ENCODE measurements at regions not wholly inside any gene's neighbourhood (a gene's known extent, or its start where the extent isn't known, plus 50 kb on each side); places are given as distances from the start of the nearest gene placed in this dataset.
"Not testable (repeated sequence)": the region's sequence is repeated elsewhere in the genome, so short reads cannot be mapped to it uniquely, and the experiment has no call there.

GRCh38 chr5:87115839-87116364 is 151.8 kb upstream of the RASA1 start:
- no peak for DNase-seq

GRCh38 chr5:87116825-87117512 is 150.7 kb upstream of the RASA1 start:
- DNase-seq, result no peak

GRCh38 chr5:87119588-87119987 is 148.1 kb upstream of the RASA1 start:
- DNase-seq, result no peak

- no peak for DNase-seq
Observed at GRCh38 chr5:87120518-87121303, 147.0 kb upstream of the RASA1 start.

DNA sequence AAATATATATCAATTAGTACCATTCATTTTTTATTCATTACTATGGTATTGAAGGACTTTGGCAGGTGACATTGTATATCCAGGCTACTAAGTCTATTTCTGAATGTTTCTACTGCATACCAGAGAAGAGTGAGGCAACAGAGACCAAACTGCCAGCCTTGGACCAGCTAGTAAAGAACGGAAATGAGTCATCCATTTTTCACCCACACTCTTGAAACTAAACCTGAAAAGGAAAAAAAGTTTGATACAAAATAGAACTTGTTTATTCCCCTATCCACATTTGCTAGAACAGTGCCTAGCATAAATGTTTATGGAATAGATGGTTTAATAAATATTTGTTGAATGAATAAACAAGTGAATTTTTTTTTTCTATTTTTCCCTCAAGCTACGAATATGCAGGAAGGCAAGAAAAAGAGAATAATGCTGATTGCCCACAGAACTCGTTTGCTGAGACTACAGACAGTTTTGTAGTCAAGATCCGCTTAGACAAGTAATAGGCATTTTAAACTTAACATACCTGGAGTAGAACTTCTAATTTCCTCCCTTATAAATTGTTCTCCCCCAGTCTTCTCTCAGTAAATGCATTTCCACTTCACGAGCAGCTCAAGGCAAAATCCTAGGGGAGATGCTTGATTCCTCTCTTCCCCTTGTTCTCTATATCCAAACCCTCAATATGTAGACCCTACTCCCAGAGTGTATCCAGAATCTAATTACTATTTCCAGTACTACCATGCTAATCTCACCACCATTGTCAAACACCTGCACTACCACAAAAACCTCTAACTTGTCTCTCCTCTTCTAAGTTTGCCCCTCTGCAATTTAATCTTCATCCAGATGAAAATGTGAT is 146.2 kb upstream of the RASA1 start:
- no peak for DNase-seq

DNA sequence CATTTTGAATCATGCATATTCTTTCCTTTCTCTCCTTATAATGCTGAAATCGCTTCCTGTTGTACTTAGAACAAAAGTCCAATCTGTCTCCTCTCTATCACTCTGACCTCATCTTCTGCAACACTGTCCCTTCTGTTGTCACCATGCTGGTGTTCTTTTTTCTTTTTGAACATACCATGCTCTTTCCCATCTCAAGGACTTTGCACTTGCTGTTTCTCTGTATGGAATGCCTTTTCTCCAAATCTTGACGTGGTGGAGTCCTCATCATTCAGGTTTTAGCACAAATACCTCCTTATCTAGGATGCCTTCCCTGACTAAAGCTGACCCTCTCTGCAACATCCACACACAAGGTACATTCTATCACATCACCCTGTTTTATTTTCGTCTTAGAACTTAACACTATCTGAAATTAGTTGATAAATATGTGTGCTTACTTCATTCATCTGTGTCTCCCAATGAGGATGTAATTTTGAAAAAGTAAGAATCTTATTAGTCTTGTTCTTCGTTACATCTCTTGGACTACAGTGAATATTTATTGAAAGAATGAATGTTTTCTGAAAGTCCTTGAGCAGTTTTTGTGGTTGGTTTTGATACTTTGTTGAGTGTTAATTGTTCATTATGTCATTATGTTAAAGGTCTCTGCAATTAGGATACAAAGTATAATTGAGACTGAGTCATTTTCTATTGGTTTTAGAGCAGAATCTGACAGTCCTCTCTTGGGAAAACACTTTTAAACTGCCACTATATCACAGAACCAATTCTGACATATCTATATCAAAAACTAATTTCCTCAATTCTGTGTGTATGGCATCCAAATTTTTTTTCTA is 145.3 kb upstream of the RASA1 start:
- no peak for DNase-seq

- DNase-seq, result no peak
Observed at GRCh38 chr5:87125766-87126165, 141.9 kb upstream of the RASA1 start.

DNA sequence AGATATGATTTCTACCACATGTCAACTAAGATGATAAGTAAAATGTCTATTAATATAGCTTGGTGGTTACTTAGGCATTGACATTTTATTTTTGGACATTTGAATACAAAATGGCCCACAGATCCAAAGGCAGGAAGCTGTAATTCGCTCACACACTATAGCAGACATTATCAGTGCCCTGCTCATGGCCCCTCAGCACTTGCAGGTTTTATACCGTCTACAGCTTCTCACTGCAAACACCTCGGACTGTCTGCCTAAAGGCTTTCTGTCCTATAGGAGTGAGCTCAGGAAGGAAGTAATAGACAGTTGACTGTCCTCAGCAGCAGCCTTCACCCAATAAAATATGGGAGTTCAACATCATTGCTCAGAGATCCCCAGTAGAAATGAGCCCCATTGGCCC is 140.8 kb upstream of the RASA1 start:
- no peak for DNase-seq

GRCh38 chr5:87127426-87127825 is 140.3 kb upstream of the RASA1 start:
- no peak for DNase-seq

DNA sequence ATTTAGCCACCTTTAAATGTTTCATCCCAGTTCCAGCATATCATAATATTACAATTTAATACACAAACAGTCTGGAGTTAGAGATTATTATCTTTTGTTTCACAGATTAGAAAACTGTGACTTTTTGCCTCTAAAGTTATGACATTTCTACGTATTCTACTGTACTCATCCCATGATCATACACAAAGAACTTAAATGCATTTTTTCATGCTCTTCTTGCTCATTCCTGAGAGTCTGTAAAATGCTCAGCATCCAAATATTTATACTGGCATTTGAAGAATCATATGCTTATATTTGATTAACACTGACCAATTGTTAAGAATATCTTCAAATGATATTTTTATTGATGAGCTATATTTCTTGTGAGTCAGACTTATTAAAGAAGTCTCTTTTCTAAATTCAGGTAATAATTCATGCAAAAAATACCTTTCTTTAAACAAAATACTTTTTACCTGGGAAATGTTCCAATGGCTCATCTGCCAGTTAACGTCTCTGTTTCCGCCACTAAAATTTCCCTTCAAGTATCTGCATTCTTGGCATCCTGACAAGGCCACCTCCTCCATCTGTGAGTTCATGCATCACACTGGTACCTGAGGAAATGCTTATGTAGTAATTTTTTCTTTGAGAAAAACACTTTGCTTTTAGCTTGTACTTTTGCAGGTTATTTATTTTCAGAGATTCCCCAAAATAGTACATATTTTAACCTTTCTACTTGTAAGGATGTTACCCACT is 139.6 kb upstream of the RASA1 start:
- DNase-seq, result no peak

DNA sequence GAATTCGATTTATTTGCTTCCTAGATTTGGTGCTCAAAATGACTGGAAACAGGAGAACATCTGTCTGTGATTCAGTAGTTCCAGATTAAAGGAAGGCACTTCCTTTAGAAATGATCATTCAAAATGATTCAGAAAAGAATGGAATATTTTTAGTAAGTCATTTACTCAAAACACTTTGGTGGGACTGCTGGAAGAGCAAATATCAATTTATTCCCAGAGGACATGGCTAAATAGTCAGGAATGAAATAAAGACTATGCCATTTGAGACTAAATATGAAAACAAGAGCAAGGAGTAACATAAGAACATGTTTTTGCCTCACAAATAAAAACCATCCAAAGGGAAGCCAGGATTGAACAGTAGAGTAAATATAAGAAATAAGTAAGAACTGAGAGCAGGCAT is 138.6 kb upstream of the RASA1 start:
- DNase-seq, result no peak

DNA sequence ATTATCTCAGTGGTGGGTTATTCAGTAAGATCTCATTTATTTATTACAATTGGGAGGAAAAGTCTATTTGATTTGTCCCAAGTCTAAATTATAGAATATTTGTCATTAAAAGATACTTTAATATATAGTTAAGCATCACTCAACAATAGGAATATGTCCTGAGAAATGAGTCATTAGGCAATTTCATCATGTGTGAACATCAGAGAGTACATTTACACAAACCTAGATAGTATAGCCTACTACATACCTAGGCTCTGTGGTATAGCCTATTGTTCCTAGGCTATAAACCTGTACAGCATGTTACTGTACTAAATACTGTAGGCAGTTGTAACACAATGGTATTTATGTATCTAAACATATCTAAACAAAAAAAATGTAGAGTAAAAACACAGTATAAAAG is 135.0 kb upstream of the RASA1 start:
- no peak for DNase-seq

DNA sequence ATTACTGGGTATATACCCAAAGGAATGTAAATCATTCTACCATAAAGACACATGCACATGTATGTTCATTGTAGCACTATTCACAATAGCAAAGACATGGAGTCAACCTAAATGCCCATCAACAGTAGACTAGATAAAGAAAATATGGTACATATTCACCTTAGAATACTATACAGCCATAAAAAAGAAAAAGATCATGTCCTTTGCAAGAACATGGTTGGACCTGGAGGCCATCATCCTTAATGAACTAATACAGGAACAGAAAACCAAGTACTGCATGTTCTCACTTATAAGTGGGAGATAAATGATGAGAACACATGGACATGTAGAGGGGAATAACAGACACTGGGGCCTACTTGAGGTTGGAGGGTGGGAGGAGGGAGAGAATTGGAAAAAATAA is 133.2 kb upstream of the RASA1 start:
- DNase-seq, result not testable (repeated sequence)

DNA sequence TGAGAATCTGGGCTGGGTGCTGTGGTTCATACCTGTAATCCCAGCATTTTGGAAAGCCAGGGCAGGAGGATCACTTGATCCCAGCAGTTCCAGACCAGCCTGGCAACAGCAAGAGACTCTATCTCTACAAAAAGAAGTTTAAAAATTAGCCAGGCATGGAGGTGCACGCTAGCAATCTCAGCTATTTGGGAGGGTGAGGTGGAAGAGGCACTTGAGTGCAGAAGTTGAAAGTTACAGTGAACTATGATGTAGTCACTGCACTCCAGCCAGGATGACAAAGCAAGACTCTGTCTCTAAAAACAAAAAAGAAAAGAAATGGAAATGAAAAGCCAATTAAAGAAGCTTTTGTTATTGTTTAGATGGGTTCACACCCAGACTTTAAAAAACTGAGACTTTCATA is 131.6 kb upstream of the RASA1 start:
- DNase-seq, result no peak

GRCh38 chr5:87136733-87137132 is 130.9 kb upstream of the RASA1 start:
- no peak for DNase-seq

DNA sequence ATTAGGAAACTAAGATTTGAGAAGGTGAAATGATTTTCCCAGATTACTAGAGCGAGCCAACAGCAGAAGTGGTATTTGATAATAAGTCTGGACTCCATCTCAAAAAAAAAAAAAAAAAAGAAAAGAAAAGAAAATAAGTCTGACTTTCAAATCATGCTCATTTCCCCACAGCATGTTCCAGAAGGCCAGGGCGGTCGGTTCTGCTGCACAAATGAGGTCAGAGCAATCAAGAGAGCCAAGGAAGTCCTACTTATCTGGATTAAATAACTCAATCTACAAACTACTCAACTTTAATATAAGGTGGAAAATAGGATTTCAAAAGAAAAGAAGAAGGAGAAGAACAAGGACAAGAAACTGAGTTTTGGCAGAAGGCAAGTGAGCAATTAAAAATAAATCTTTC is 130.4 kb upstream of the RASA1 start:
- no peak for DNase-seq

GRCh38 chr5:87138091-87138805 is 129.4 kb upstream of the RASA1 start:
- no peak for DNase-seq

GRCh38 chr5:87139795-87140194 is 127.9 kb upstream of the RASA1 start:
- DNase-seq, result no peak

DNA sequence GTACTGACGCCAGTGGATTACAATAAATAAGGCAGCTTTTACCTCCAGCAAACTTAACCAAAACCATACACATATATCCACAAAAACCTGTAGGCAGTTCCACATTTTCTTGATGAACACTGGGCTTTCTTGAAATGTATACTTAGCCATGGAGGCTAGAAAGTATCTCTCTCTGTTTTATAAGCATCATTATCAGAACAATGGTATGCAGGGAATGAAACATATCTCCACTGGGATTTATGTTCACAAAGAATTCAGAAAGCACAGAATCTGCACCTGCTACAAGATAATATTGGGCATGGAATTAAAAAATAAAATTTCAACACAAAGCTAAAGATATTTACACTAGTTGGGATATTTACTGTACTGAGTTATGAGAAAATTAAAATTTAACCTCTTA is 126.1 kb upstream of the RASA1 start:
- no peak for DNase-seq

GRCh38 chr5:87145853-87146252 is 121.8 kb upstream of the RASA1 start:
- not testable (repeated sequence) for DNase-seq

DNA sequence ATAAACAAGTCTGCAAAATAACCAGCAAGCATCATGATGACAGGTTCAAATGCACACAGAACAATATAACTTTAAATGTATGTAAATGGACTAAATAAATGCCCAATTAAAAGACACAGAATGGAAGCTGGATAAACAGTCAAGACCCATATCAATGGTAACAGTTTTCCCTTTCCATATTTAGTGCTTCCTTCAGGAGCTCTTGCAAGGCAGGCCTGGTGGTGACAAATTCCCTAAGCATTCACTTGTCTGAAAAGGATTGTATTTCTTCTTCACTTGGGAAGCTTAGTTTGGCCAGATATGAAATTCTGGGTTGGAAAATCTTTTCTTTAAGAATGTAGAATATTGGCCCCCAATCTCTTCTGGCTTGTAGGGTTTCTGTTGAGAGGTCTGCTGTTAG is 120.2 kb upstream of the RASA1 start:
- no peak for DNase-seq
